Spinal cord (tissue), 9 donors: ENCODE measurements at regions not wholly inside any gene's neighbourhood (a gene's known extent, or its start where the extent isn't known, plus 50 kb on each side); places are given as distances from the start of the nearest gene placed in this dataset.

ENCODE experiments used
- DNase-seq, 6 donors: peaks; one replicate each; pipeline versions ENCODE4 v3.0.0 to v3.0.0-alpha.2; 2013 to 2015; ENCODE audit warnings: low spot score in 6 of 6, low read depth in 4 of 6
- H3K27ac ChIP-seq: one replicate; pipeline ENCODE4 v1.5.1; 2013; ENCODE audit warnings: low read depth, low read length, control low read depth
- H3K27me3 ChIP-seq: one replicate; pipeline ENCODE4 v1.6.1; 2013; ENCODE audit warnings: low read length; ENCODE audit not compliant: control insufficient read depth, insufficient read depth
- H3K36me3 ChIP-seq: one replicate; pipeline ENCODE4 v1.6.1; 2013; ENCODE audit warnings: low read length; ENCODE audit not compliant: control insufficient read depth, insufficient read depth
- H3K4me1 ChIP-seq: one replicate; pipeline ENCODE4 v1.6.1; 2013; ENCODE audit warnings: low read length; ENCODE audit not compliant: control insufficient read depth, insufficient read depth
- H3K4me3 ChIP-seq: one replicate; pipeline ENCODE4 v1.5.1; 2013; ENCODE audit warnings: low read depth, low read length, control low read depth
- H3K9me3 ChIP-seq: one replicate; pipeline ENCODE4 v1.6.1; 2013; ENCODE audit warnings: low read length; ENCODE audit not compliant: control insufficient read depth, insufficient read depth
- WGBS: methylation state at CpG from one replicate; pipeline ENCODE4 v1.1.5; 2013; ENCODE audit warnings: missing lambda C conversion rate; ENCODE audit not compliant: insufficient coverage; 5-methylcytosine and 5-hydroxymethylcytosine counted together
- donor health status: healthy.

GRCh38 chr16:13391337-13391736 is 489.9 kb downstream of the SHISA9 start:
- DNase-seq, result peak in 1 of 6 donors; percentile 3
- Histone ChIP-seq H3K9me3 (peaks cover under 1% of the 10 kb centered on the region), H3K4me3 (no peak overlapping the region), H3K4me1 (no peaks in the 10 kb centered on the region), H3K27ac (no peak overlapping the region), H3K36me3 (no peaks in the 10 kb centered on the region), H3K27me3 (no peaks in the 10 kb centered on the region)
- 94% methylated on average over 2 of the region's 3 CpGs for WGBS

- Histone ChIP-seq H3K27me3 (no peaks in the 10 kb centered on the region), H3K4me1 (no peaks in the 10 kb centered on the region), H3K9me3 (no peaks in the 10 kb centered on the region), H3K27ac (no peak overlapping the region), H3K4me3 (no peak overlapping the region), H3K36me3 (no peaks in the 10 kb centered on the region)
- DNase-seq, result no peak
- WGBS, result 100% methylated on average over 1 of the region's 4 CpGs
Measured at GRCh38 chr16:13392341-13392740, 490.9 kb downstream of the SHISA9 start.

- Histone ChIP-seq H3K27me3 (no peaks in the 10 kb centered on the region), H3K9me3 (no peaks in the 10 kb centered on the region), H3K4me1 (no peaks in the 10 kb centered on the region), H3K36me3 (no peaks in the 10 kb centered on the region), H3K27ac (no peak overlapping the region), H3K4me3 (no peak overlapping the region)
- peak in 1 of 6 donors; percentile 2 for DNase-seq
- WGBS, result 73% methylated on average over 7 of the region's 7 CpGs
Measured at GRCh38 chr16:13393816-13394215, 492.4 kb downstream of the SHISA9 start.

- H3K27me3 ChIP-seq, result no peaks in the 10 kb centered on the region
- no peak overlapping the region for H3K4me3 ChIP-seq
- 22% methylated on average over 2 of the region's 5 CpGs for WGBS
- H3K4me1 ChIP-seq, result no peaks in the 10 kb centered on the region
- no peaks in the 10 kb centered on the region for H3K9me3 ChIP-seq
- DNase-seq, result peak in 1 of 6 donors; percentile 64
- H3K36me3 ChIP-seq, result no peaks in the 10 kb centered on the region
- no peak overlapping the region for H3K27ac ChIP-seq
Measured at GRCh38 chr16:13394488-13394887, 493.1 kb downstream of the SHISA9 start.

- H3K27ac ChIP-seq, result no peak overlapping the region
- no peaks in the 10 kb centered on the region for H3K27me3 ChIP-seq
- 89% methylated on average over 5 of the region's 7 CpGs for WGBS
- no peak overlapping the region for H3K4me3 ChIP-seq
- H3K4me1 ChIP-seq, result no peaks in the 10 kb centered on the region
- H3K9me3 ChIP-seq, result no peaks in the 10 kb centered on the region
- H3K36me3 ChIP-seq, result no peaks in the 10 kb centered on the region
- DNase-seq, result no peak
Measured at GRCh38 chr16:13397126-13397525, 495.7 kb downstream of the SHISA9 start.

- no peaks in the 10 kb centered on the region for H3K4me1 ChIP-seq
- no peak overlapping the region for H3K4me3 ChIP-seq
Measured at GRCh38 chr16:13401641-13402040, 500.2 kb downstream of the SHISA9 start.

GRCh38 chr16:13402601-13403000 is 501.2 kb downstream of the SHISA9 start:
- no peak for DNase-seq
- H3K4me3 ChIP-seq, result no peak overlapping the region
- H3K9me3 ChIP-seq, result no peaks in the 10 kb centered on the region
- H3K4me1 ChIP-seq, result no peaks in the 10 kb centered on the region
- no peaks in the 10 kb centered on the region for H3K27me3 ChIP-seq
- no peak overlapping the region for H3K27ac ChIP-seq
- WGBS, result 96% methylated on average over 6 of the region's 12 CpGs
- no peaks in the 10 kb centered on the region for H3K36me3 ChIP-seq

More at GRCh38 chr16:13401641-13402040, 500.2 kb downstream of the SHISA9 start:
- Histone ChIP-seq H3K27me3 (no peaks in the 10 kb centered on the region), H3K27ac (no peak overlapping the region), H3K9me3 (no peaks in the 10 kb centered on the region), H3K36me3 (no peaks in the 10 kb centered on the region)
- 94% methylated on average over 2 of the region's 4 CpGs for WGBS
- DNase-seq, result no peak

- Histone ChIP-seq H3K27me3 (no peaks in the 10 kb centered on the region), H3K27ac (no peak overlapping the region), H3K36me3 (no peaks in the 10 kb centered on the region), H3K4me1 (no peaks in the 10 kb centered on the region), H3K9me3 (no peaks in the 10 kb centered on the region), H3K4me3 (no peak overlapping the region)
- no peak for DNase-seq
Measured at GRCh38 chr16:13403326-13403725, 501.9 kb downstream of the SHISA9 start.

GRCh38 chr16:13414154-13414553 is 505.8 kb upstream of the ERCC4 start:
- H3K9me3 ChIP-seq, result peaks cover under 1% of the 10 kb centered on the region
- H3K4me3 ChIP-seq, result no peak overlapping the region
- H3K27ac ChIP-seq, result no peak overlapping the region
- DNase-seq, result no peak
- no peaks in the 10 kb centered on the region for H3K4me1 ChIP-seq
- H3K36me3 ChIP-seq, result no peaks in the 10 kb centered on the region
- no peaks in the 10 kb centered on the region for H3K27me3 ChIP-seq

GRCh38 chr16:13419589-13419988 is 500.4 kb upstream of the ERCC4 start:
- Histone ChIP-seq H3K36me3 (no peaks in the 10 kb centered on the region), H3K27ac (no peak overlapping the region), H3K4me1 (no peaks in the 10 kb centered on the region), H3K4me3 (no peak overlapping the region), H3K27me3 (no peaks in the 10 kb centered on the region), H3K9me3 (no peaks in the 10 kb centered on the region)
- DNase-seq, result no peak
- WGBS, result no CpG with 5 or more reads among the region's 2 CpGs
